NB4 (cell line): ENCODE measurements at regions not wholly inside any gene's neighbourhood (a gene's known extent, or its start where the extent isn't known, plus 50 kb on each side); places are given as distances from the start of the nearest gene placed in this dataset.
"Not testable (repeated sequence)": the region's sequence is repeated elsewhere in the genome, so short reads cannot be mapped to it uniquely, and the experiment has no call there.

Source experiments
- DNase-seq: peaks from one replicate; pipeline ENCODE4 v3.0.0; 2010; ENCODE audit warnings: low read depth
- H3K4me3 ChIP-seq: one replicate; pipeline ENCODE4 v1.5.1; 2011; ENCODE audit warnings: mild to moderate bottlenecking, low read depth, low read length, moderate library complexity
- MYC ChIP-seq: IDR thresholded peaks from 2 replicates; pipeline ENCODE4 v1.6.1; 2011; ENCODE audit warnings: low read depth, low read length
- POLR2A ChIP-seq: IDR thresholded peaks from 2 replicates; pipeline ENCODE4 v1.6.1; 2011; ENCODE audit warnings: mild to moderate bottlenecking; ENCODE audit not compliant: insufficient read length; ENCODE audit errors: extremely low read depth
- TF ChIP-seq, protein P1 (sequence below): IDR thresholded peaks from one replicate; pipeline ENCODE4 v1.5.1; 2012; ENCODE audit warnings: low read depth, low read length
- TF ChIP-seq, protein P2 (sequence below): IDR thresholded peaks from 2 replicates; pipeline ENCODE4 v1.6.1; 2011; ENCODE audit warnings: low read depth, low read length

DNA sequence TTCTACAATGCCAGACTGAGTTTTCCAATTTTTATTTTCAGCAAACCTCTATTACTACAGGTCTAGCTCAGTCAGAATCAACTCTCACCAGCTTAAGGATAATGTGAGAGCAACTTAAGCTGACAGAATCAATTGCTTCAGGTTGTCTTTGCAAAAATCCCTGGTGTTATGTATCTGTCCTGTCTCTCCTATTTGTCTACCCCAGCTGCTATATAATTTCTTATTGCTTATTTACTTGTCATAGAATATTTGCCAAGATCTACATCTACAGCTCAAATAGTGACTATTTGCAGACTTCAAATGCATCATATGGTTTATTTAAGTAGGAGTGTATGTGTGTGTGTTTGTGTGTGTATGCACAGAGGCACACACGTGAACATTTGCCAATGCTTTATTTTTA lies 54.1 kb downstream of the FOXG1 start:
- TF ChIP-seq, protein P1, sequence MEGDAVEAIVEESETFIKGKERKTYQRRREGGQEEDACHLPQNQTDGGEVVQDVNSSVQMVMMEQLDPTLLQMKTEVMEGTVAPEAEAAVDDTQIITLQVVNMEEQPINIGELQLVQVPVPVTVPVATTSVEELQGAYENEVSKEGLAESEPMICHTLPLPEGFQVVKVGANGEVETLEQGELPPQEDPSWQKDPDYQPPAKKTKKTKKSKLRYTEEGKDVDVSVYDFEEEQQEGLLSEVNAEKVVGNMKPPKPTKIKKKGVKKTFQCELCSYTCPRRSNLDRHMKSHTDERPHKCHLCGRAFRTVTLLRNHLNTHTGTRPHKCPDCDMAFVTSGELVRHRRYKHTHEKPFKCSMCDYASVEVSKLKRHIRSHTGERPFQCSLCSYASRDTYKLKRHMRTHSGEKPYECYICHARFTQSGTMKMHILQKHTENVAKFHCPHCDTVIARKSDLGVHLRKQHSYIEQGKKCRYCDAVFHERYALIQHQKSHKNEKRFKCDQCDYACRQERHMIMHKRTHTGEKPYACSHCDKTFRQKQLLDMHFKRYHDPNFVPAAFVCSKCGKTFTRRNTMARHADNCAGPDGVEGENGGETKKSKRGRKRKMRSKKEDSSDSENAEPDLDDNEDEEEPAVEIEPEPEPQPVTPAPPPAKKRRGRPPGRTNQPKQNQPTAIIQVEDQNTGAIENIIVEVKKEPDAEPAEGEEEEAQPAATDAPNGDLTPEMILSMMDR, result no peak
- TF ChIP-seq POLR2A (no peak), MYC (no peak)
- TF ChIP-seq, protein P2, sequence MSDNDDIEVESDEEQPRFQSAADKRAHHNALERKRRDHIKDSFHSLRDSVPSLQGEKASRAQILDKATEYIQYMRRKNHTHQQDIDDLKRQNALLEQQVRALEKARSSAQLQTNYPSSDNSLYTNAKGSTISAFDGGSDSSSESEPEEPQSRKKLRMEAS, result no peak
- DNase-seq, result no peak
- H3K4me3 ChIP-seq, result no peak overlapping the region

DNA sequence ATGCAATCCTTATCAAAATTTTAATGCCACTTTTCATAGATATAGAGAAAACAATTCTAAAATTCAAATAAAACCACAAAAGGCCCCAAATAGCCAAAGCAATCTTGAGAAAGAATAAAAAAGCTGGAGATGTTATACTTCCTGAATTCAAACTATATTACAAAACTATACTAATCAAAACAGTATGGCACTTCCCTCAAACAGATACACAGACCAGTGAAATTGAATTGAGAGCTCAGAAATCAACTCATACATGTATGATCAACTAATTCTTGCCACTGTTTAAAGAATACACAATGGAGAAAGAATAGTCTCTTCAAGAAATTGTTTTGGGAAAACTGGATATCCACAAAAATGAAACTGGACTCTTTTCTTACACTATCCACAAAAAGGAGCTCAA lies 55.4 kb downstream of the FOXG1 start:
- H3K4me3 ChIP-seq, result no peak overlapping the region
- TF ChIP-seq, protein P2, result no peak
- TF ChIP-seq MYC, result no peak
- no peak for DNase-seq

DNA sequence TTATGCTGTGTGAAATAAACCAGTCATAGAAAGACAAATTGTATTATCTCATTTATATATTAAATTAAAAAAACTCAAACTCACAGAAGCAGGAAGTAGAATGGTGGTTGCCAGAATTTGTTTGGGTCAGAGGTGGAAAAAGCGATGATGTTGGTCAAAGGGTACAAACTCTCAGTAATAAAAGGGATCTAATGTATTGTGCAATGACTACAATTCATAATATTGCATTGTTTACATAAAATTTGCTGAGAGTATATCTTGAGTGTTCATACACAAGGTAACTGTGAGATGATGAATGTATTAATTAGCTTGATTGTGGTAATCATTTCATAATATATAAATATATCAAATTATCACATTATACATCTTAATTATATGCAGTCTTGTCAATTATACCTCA lies 56.7 kb downstream of the FOXG1 start:
- no peak for DNase-seq
- H3K4me3 ChIP-seq, result no peak overlapping the region
- TF ChIP-seq, protein P1, result no peak
- no peak for TF ChIP-seq MYC
- TF ChIP-seq POLR2A, result no peak
- TF ChIP-seq, protein P2, result no peak

DNA sequence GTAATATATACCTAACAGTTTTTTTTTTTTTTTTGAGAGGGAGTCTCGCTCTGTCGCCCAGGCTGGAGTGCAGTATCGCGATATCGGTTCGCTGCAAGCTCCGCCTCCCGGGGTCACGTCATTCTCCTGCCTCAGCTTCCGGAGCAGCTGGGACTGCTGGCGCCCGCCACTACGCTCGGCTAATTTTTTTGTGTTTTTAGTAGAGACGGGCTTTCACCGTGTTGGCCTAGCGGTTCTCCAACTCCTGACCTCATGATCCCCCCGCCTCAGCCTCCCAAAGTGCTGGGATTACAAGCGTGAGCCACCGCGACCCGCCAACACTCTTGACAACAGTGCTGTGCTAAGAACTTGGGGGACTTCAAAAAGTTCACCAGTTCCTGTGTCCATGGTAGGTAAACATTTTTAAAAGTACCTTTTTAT lies 63.5 kb downstream of the FOXG1 start:
- H3K4me3 ChIP-seq, result no peak overlapping the region
- no peak for DNase-seq
- TF ChIP-seq, protein P1, result no peak
- TF ChIP-seq POLR2A, result no peak
- TF ChIP-seq MYC, result no peak
- TF ChIP-seq, protein P2, result no peak

DNA sequence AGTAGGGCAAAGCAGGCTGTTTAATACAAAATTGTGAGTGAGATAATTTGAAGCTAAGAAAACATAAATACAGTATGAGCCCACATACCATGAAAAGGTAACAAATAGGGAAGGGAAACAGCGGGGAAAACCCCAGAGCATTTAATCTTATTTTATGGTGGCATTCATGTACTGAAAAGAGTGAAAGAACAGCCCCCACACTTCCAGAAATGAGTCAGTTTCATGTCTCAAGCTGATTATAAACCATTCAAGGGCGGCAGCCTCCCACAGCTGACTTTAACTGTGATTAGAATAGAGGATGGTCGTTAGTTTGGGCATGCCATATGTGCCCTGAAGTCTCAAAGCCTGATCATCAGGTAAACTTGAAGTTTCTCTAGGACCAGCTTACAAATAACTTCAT lies 64.5 kb downstream of the FOXG1 start:
- TF ChIP-seq, protein P2, result no peak
- DNase-seq, result no peak
- no peak overlapping the region for H3K4me3 ChIP-seq

DNA sequence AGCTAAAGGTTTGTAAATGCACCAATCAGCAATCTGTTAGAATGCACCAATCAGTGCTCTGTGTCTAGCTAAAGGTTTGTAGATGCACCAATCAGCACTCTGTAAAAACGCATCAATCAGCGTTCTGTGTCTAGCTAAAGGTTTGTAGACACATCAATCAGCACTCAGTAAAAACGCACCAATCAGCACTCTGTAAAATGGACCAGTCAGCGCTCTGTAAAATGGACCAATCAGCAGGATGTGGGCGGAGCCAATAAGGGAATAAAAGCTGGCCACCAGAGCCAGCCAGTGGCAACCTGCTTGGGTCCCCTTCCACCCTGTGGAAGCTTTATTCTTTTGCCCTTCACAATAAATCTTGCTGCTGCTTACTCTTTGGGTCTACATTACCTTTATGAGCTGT lies 76.0 kb downstream of the FOXG1 start:
- H3K4me3 ChIP-seq, DNase-seq: not testable (repeated sequence)

DNA sequence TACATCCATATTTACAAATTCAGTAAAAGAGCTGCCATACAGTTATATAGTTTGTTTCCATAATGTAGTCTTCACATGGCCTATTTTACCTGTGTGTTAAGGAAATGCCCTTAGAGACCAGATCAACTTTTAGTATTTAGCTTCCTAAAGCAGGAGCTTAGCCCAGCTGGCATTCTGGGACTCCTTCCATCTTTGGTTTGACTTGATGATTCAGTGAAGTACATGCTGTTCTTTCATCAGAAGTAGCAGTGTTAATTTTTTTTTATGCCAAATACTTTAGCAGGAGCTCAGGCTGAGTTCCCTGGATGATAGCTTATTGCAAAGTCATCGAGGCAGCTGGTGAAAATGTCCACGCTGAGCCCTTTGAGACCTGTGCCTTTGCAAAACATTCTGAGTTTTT lies 101.0 kb downstream of the FOXG1 start:
- no peak overlapping the region for H3K4me3 ChIP-seq
- TF ChIP-seq, protein P1, result no peak
- no peak for DNase-seq

DNA sequence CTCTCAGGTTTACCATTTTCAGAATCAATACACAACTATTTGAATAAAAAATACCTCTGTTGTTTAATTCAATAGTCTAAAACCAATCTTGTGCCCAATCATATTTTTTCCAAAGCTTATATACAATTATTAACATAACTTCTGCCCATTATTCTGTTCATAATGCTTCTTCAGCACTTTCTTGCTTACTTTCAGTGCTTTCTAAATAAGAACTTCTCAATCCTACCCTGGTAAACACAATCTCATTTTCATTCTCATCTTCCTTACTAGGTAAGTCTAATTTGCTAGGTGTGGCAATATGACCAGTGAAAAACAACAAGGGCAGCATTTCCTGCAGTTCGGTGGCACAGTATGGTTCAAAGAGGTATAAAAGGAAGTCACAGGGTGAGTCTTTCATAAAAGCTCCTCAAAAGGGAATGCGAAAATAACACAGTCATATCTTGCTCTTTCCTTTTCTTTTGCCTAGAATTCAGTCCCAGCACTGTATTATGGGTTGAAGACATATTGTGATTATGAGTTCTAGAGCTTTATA lies 103.5 kb downstream of the FOXG1 start:
- TF ChIP-seq, protein P2, result no peak
- TF ChIP-seq, protein P1, result no peak
- TF ChIP-seq POLR2A, result no peak
- TF ChIP-seq MYC, result no peak
- no peak for DNase-seq
- no peak overlapping the region for H3K4me3 ChIP-seq
